ENCODE measurements at regions not wholly inside any gene's neighbourhood (a gene's known extent, or its start where the extent isn't known, plus 50 kb on each side); places are given as distances from the start of the nearest gene placed in this dataset.

DNA sequence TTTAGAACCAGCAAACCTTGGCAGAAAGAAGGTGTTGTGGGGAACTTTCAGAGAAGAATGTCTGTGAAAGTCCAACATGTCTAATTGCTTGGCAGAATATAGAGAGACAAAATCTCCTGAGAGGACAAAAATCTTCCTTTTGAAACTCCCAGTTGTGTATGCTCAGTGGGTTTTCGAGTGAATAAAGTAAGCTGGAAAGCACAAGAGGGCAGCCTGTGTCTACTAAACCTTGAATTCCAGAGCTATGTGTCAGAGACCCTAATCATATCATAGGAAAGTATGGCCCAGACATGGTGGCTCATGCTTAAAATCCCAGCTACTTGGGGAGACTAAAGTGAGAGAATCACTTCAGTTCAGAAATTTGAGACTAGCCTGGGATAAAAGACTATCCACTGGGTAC lies 661.2 kb downstream of the SLC16A7 start:
- TF ChIP-seq, protein P1, sequence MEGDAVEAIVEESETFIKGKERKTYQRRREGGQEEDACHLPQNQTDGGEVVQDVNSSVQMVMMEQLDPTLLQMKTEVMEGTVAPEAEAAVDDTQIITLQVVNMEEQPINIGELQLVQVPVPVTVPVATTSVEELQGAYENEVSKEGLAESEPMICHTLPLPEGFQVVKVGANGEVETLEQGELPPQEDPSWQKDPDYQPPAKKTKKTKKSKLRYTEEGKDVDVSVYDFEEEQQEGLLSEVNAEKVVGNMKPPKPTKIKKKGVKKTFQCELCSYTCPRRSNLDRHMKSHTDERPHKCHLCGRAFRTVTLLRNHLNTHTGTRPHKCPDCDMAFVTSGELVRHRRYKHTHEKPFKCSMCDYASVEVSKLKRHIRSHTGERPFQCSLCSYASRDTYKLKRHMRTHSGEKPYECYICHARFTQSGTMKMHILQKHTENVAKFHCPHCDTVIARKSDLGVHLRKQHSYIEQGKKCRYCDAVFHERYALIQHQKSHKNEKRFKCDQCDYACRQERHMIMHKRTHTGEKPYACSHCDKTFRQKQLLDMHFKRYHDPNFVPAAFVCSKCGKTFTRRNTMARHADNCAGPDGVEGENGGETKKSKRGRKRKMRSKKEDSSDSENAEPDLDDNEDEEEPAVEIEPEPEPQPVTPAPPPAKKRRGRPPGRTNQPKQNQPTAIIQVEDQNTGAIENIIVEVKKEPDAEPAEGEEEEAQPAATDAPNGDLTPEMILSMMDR (IDR thresholded peaks at IDR 0.05; ENCODE audit: insufficient read depth, missing control alignments), result no peak
- DNase-seq (ENCODE audit: insufficient read length, low spot score) (no peak), FAIRE-seq (no peak)

DNA sequence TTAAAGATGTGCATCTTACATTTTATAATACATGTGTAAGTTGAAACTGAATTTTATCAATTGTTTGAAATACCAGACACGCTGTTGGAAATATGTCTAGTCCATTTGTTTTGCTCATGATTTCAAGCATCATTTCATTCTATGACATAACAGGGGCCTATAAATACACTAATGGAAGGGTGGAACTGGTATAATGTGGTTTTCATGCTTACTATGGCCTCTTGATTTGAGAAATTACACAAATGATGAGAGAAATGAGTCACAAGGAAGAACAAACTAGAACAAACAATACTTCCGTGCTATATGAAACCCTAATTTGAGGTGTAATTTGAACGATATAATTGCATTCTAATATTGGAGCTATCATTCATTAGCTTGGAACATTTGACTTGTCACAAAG lies 663.4 kb downstream of the SLC16A7 start:
- no peak for DNase-seq (ENCODE audit: insufficient read length, low spot score)
- FAIRE-seq, result no peak

DNA sequence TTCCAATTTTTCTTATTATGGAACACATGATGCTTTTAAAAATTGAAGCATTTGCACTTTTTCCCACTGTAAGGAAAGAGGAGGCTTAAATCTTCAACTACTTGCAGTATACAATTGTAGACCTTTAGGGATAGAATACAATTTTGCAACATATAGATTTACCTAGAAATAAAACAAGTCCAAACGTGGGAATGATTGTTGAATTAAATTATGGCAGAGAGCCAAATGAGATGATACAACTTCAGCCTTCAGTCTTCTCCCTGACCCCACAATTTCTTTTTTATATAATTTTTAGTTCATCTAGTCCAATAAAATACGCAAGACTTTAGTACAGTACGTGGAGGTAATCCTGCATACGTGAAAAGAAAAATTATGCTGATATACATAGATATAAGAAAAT lies 666.5 kb downstream of the SLC16A7 start:
- DNase-seq (ENCODE audit: insufficient read length, low spot score) (no peak), FAIRE-seq (no peak)
- TF ChIP-seq, protein P1 (IDR thresholded peaks at IDR 0.05; ENCODE audit: insufficient read depth, missing control alignments), result no peak

More for the DNA sequence above, 663.4 kb downstream of the SLC16A7 start:
- TF ChIP-seq, protein P1 (IDR thresholded peaks at IDR 0.05; ENCODE audit: insufficient read depth, missing control alignments), result no peak

DNA sequence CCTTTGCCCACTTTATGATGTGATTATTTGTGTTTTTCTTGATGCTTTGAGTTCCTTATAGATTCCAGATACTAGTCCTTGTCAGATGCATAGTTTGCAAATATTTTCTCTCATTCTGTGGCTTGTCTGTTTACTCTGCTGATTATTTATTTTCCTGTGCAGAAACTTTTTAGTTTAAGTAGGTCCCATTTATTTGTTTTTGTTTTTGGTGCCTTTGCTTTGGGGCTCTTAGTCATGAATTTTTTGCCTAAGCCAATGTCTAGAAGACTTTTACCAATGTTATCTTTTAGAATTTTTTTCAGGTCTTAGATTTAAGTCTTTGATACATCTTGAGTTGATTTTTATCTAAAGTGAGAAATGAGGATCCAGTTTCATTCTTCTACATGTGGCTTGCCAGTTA lies 667.3 kb downstream of the SLC16A7 start:
- TF ChIP-seq, protein P1 (IDR thresholded peaks at IDR 0.05; ENCODE audit: insufficient read depth, missing control alignments), result no peak
- FAIRE-seq (no peak), DNase-seq (ENCODE audit: insufficient read length, low spot score) (no peak)

DNA sequence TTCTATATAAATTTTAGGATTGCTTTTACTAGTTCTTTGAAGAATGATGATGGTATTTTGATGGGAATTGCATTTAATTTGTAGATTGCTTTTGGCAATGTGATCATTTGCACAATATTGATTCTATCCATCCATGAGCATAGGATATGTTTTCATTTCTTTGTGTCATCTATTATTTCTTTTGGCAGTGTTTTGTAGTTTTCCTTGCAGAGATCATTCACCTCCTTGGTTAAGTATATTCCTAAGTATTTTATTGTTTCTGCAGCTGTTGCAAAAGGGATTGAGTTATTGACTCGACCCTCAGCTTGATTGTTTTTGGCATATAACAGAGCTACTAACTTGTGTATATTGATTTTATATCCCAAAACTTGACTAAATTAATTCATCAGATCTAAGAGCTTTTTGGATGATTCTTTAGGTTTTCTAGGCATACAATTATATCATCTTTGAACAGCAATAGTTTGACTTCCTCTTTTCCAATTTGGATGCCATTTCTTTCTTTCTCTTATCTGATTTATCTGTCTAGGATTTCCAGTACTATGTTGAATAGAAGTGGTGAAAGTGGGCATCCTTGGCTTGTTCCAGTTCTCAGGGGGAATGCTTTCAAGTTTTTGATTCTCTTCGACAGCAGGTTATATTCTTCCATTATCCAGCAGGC lies 668.1 kb downstream of the SLC16A7 start:
- DNase-seq (ENCODE audit: insufficient read length, low spot score), result no peak
- TF ChIP-seq, protein P1 (IDR thresholded peaks at IDR 0.05; ENCODE audit: insufficient read depth, missing control alignments), result no peak
- FAIRE-seq, result no peak

DNA sequence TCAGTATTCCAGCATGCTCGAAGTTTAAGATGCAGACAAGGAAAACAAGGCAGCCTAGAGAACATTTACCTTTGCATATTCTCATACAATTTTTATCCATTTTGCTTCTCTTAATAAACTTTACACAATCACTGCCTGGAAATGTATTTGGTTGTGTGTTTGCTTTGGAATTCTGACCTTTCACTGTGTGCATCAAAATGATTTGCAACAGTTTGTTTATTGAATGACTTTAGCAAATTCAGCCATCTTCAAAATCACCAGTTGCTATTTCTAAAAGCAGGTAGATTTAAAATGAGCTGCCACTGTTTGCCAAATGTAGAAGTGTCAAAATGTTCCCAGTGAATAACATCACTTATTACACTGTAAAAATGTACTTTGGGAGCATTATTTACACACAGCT lies 669.9 kb downstream of the SLC16A7 start:
- DNase-seq (ENCODE audit: insufficient read length, low spot score) (no peak), FAIRE-seq (no peak)
- TF ChIP-seq, protein P1 (IDR thresholded peaks at IDR 0.05; ENCODE audit: insufficient read depth, missing control alignments), result no peak

DNA sequence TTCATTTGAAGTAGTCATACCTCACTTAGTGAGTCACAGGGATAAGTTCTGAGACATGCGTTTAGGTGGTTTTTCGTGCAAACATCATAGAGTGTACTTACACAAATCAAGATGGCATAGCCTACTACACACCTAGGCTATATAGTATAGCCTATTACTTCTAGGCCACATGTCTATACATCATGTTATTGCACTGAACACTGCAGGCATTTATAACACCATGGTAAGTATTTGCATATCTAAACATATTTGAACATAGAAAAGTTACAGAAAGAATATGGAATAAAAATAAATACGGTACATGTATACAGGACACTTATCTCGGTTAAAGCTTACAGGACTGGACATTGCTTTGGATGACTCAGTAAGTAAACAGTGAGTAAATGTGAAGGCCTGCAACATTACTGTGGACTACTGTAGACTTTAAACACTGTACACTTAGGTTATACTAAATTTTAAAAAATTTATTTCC lies 670.6 kb downstream of the SLC16A7 start:
- TF ChIP-seq, protein P1 (IDR thresholded peaks at IDR 0.05; ENCODE audit: insufficient read depth, missing control alignments), result no peak
- no peak for FAIRE-seq
- no peak for DNase-seq (ENCODE audit: insufficient read length, low spot score)
